ENCODE measurements at regions not wholly inside any gene's neighbourhood (a gene's known extent, or its start where the extent isn't known, plus 50 kb on each side); places are given as distances from the start of the nearest gene placed in this dataset.

DNA sequence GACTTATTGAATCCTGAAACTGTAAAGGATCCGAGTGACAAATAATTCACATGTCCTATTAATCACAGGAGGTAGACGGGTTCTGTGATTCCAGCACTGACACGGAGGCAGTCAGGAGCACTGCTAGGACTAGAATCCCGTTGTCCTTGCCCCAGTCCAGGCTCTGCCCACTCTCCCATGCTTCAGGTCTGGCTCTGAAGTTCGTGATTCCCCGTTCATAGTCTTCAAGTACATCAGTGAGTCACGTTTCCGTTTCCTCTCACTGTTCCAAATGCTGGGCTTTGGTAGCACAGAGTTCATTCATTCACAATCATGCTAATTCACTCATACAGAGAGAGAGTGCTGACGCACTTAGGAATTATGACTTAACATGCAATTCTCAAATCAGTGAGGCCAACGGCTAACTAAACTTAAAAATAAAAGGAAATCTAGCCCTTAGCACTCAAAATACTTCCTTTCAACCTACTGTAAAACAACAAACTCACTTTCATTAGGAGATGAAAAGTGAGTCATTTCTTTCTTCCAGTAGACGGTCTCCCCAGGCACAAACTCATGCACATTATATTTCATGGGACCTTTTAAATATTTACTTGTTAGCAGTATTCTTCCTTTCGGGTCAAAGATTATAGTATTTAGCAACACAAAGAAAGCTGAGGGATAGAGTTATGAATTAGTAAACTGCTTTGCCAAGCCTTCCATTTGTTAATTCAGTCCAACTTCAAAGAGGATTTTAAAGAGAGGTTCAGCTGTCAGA is 94.0 kb upstream of the NHSL1 start:
- peak overlapping the region; percentile 93 for H3K27ac Mint-ChIP-seq

DNA sequence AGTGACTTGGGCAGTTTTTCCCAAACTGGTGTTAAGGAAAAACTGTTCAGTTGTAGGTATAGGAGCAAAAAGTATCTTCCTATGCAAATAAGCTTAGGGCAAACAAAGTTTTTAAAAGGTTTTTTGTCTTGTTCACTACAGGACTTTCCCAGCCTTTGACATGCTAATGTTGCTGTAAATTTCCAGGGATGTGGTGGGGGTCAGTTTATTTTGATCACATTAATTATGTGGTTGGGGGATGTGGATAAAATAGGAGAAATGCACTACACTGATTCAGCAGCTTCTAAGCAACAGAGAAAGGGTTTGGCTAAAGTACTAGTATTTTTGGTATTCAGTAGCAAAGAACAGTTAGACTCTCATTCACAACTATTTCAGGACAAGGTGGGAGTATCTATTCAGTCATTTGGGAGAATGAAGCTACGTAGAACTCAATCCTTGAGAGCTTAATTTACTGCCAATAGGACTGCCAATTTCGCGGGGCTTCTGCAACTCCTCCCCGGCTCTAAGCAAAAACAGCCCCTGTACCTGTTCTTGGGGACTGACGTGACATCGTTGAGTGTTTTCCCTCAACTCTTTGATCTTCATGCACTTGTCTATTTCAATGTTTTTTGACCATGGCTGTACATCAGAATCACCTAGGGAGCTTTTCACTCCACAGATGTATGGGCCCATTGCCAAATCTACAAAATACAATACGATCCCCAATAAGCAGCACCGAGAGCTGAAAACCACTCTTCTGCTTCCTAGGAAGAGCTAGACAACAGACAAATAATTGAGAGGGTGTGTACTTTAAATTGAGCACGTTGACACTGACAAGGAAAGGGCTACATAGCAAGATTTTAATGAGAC is 94.8 kb upstream of the NHSL1 start:
- peaks cover 30% of the 10 kb centered on the region for H3K4me1 Mint-ChIP-seq
- no peaks in the 10 kb centered on the region for H3K27me3 Mint-ChIP-seq
- no peaks in the 10 kb centered on the region for H3K36me3 Mint-ChIP-seq
- no peaks in the 10 kb centered on the region for H3K9me3 Mint-ChIP-seq
- peak overlapping the region; percentile 93 for H3K27ac Mint-ChIP-seq
- no peak for DNase-seq
- H3K4me3 Mint-ChIP-seq = peak overlapping the region; percentile 77

More for the DNA sequence above, 94.0 kb upstream of the NHSL1 start:
- peak overlapping the region; percentile 77 for H3K4me3 Mint-ChIP-seq
- H3K27me3 Mint-ChIP-seq = no peaks in the 10 kb centered on the region
- DNase-seq = peak; percentile 37
- H3K36me3 Mint-ChIP-seq = no peaks in the 10 kb centered on the region
- peaks cover 34% of the 10 kb centered on the region for H3K4me1 Mint-ChIP-seq
- H3K9me3 Mint-ChIP-seq = no peaks in the 10 kb centered on the region

DNA sequence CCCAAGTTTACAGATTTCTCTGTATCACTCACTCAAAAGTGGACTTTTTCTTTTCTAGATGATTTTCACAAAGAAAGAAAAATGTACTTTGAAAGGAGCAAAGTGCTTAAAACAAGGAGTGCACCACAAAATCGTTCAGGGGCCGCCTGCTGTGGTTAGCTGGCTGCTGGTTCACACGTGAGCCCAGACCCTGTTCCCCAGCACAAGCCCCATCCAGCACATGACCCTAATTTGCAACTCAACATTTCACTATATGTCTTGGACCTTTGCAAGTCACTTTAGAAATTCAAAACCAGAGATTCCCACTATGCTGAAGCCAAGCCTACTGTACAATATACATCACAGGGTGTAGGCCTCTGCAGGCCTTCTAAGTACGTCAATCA is 95.5 kb upstream of the NHSL1 start:
- DNase-seq = no peak
- no peaks in the 10 kb centered on the region for H3K9me3 Mint-ChIP-seq
- H3K27ac Mint-ChIP-seq = no peak overlapping the region
- H3K4me1 Mint-ChIP-seq = peaks cover 30% of the 10 kb centered on the region
- no peaks in the 10 kb centered on the region for H3K36me3 Mint-ChIP-seq
- no peak overlapping the region for H3K4me3 Mint-ChIP-seq
- H3K27me3 Mint-ChIP-seq = no peaks in the 10 kb centered on the region

DNA sequence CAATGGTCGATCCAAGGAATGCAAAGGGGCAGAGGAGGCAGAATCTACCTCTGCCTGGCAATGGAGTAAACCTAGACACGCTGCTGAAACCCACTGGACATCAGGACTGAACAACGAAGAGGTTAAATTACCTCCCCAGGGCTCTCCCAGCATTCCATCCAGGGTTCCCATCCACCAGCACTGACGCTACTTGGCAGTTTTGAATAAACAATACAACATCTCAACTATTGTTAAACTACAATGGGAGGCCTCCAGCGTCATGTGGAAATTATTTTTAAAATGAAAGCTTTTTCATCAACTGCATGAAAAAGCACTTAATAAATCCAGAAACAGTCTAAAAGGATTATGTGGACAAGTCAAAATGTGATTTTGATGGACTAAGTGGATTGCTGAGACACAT is 96.8 kb upstream of the NHSL1 start:
- no peak for DNase-seq
- H3K36me3 Mint-ChIP-seq = no peaks in the 10 kb centered on the region
- peaks cover 30% of the 10 kb centered on the region for H3K4me1 Mint-ChIP-seq
- no peak overlapping the region for H3K4me3 Mint-ChIP-seq
- no peaks in the 10 kb centered on the region for H3K9me3 Mint-ChIP-seq
- H3K27ac Mint-ChIP-seq = no peak overlapping the region
- H3K27me3 Mint-ChIP-seq = no peaks in the 10 kb centered on the region

DNA sequence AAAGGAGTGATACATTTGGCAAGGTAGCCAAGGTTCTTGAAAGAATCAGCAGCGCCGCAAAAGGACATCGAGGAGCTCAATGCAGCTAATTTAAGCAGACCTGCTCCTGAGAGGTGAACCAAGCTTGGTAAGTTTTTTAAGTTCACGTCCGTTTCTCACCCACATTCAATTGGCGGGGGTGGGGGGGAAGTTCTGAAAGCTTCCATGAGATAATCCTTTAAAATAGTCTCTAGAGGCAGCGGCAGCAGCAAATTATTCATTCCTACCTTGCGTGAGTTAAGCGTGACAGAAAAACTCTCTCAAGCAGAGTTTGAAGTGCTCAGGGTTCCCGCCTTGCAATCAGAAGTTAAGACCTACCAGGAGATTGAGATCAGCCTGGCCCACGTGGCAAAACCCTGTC is 97.3 kb upstream of the NHSL1 start:
- Mint-ChIP-seq H3K36me3 (no peaks in the 10 kb centered on the region), H3K9me3 (no peaks in the 10 kb centered on the region), H3K27me3 (no peaks in the 10 kb centered on the region), H3K4me1 (peaks cover 27% of the 10 kb centered on the region), H3K27ac (no peak overlapping the region), H3K4me3 (no peak overlapping the region)
- no peak for DNase-seq

DNA sequence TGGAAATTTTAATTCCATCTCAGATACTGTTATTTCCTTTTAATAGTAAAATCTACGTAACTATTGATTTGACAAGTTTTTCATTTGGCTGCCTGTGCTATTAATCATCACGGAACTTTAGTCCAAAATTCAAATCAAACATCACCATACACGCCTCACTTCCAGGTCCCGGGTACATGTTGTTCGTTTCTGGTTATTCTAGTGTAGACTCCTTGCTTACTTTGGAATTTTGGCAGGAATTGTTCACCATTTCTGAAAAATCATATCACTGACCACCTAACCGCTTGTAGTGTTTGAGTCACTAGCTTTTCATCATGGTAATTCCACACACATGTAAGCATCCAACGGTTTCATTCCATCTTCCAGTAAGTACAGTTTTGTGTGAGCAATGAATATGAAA is 98.0 kb upstream of the NHSL1 start:
- H3K36me3 Mint-ChIP-seq = no peaks in the 10 kb centered on the region
- DNase-seq = no peak
- H3K4me1 Mint-ChIP-seq = peaks cover 23% of the 10 kb centered on the region
- no peak overlapping the region for H3K27ac Mint-ChIP-seq
- no peak overlapping the region for H3K4me3 Mint-ChIP-seq
- H3K27me3 Mint-ChIP-seq = peaks cover 3% of the 10 kb centered on the region
- H3K9me3 Mint-ChIP-seq = no peaks in the 10 kb centered on the region

DNA sequence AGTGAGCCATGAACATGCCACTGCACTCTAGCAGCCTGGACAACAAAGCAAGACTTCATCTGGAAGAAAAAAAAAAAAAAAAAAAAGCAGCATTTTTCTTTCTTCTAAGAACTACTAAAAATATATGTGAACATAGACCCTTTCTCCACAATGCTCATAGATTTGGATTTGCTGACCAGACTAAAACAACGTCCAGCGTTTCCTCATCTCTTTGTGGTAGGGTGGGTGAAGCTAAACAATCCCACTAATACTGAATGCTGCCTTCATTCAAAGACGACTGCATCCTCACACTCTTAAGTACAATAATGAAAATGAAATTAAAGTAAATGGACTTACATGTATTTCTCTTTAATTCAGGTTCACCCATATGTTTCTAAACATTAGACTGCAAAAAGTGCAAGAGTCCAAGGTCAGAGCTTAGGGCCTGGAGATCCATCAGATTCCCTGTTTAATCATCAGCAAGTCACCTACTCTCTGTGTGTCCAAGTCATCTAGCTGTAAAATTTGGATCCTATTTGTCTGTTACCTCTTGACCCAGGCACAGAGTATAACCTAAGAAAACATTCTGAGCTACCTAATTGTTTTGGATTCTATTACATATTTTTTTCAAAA is 99.4 kb upstream of the NHSL1 start:
- Mint-ChIP-seq H3K27ac (no peak overlapping the region), H3K9me3 (no peaks in the 10 kb centered on the region), H3K4me1 (peaks cover 9% of the 10 kb centered on the region), H3K4me3 (no peak overlapping the region), H3K36me3 (no peaks in the 10 kb centered on the region), H3K27me3 (peaks cover 17% of the 10 kb centered on the region)
- no peak for DNase-seq

DNA sequence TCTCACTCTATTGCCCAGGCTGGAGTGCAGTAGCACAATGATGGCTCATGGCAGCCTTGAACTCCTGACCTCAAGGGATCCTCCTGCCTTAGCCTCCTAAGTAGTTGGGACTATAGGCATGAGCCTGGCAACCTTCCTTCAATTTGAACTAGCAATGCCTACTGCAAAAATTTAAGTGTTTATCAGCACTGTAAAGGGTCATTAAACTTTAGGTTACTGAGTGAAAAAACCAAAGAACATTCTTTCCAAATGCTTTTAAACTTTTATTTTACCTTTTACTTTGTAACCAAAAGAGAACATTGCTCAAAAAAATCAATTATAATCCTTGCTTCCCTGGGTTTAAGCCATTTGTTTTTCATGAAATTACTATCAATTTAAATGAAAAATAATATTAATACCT is 101.0 kb upstream of the NHSL1 start:
- H3K27ac Mint-ChIP-seq = no peak overlapping the region
- H3K27me3 Mint-ChIP-seq = peaks cover 26% of the 10 kb centered on the region
- no peak overlapping the region for H3K4me3 Mint-ChIP-seq
- no peaks in the 10 kb centered on the region for H3K36me3 Mint-ChIP-seq
- H3K4me1 Mint-ChIP-seq = no peaks in the 10 kb centered on the region
- no peaks in the 10 kb centered on the region for H3K9me3 Mint-ChIP-seq
- DNase-seq = no peak

DNA sequence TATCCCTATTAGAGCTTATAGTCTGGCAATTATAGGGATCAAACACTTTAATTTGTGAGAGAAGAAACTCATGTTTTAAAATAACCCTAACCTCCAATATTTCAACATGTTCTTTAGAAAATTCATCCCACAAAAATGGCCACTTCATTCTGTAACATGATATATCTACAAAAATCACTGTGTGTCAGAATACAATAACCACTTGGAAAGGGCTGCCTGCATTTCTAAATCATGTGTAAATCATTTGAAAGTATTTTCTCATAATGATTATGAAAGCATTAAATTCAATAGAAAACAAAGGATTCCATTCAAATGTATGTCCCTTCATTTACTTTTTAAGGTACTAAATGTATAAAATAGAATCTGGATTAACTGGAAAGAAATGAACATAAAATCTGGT is 101.4 kb upstream of the NHSL1 start:
- Mint-ChIP-seq H3K27me3 (peaks cover 26% of the 10 kb centered on the region), H3K9me3 (no peaks in the 10 kb centered on the region), H3K4me3 (no peak overlapping the region), H3K4me1 (no peaks in the 10 kb centered on the region), H3K36me3 (no peaks in the 10 kb centered on the region), H3K27ac (no peak overlapping the region)
- no peak for DNase-seq

DNA sequence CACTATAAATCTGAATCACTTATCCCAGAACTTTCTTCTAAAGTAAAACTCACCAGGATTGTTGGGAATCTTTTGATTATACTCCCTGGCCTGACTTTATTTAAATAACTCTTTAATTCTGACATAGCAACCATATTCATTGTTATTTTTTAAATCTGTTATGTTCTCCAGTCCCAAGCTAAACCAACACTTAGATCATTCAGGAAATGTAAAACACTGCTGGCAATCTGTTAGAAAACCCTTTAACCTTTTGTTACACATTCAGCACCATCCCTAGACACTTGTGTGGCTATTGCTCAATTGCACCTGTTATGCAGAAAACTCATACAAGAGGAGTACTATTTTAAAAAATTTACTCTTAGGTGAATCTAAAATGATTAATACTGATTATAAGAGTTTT is 101.8 kb upstream of the NHSL1 start:
- Mint-ChIP-seq H3K4me1 (no peaks in the 10 kb centered on the region), H3K27ac (no peak overlapping the region), H3K9me3 (no peaks in the 10 kb centered on the region), H3K36me3 (no peaks in the 10 kb centered on the region), H3K4me3 (no peak overlapping the region), H3K27me3 (peaks cover 27% of the 10 kb centered on the region)
- no peak for DNase-seq

DNA sequence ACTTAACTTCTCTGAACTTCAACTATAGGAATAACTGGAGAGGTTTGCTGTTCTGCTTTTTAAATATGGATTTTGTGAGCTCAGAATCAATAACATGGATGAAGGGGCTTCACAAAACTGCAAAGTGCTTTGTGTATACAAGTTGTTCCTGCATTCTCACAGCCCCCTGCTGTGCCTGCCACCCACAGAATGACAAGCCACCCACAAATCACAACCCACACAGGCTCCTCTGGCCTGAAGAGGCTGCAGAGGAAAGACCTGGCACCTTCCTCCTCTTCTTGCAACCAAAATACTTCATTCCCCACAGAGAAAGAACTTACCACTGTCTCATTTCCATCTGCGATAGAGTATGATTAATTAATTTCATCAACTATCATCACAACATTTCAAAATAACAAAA is 106.7 kb upstream of the NHSL1 start:
- H3K4me3 Mint-ChIP-seq = no peak overlapping the region
- peaks cover 40% of the 10 kb centered on the region for H3K27me3 Mint-ChIP-seq
- H3K36me3 Mint-ChIP-seq = no peaks in the 10 kb centered on the region
- H3K9me3 Mint-ChIP-seq = no peaks in the 10 kb centered on the region
- no peak for DNase-seq
- no peak overlapping the region for H3K27ac Mint-ChIP-seq
- no peaks in the 10 kb centered on the region for H3K4me1 Mint-ChIP-seq

DNA sequence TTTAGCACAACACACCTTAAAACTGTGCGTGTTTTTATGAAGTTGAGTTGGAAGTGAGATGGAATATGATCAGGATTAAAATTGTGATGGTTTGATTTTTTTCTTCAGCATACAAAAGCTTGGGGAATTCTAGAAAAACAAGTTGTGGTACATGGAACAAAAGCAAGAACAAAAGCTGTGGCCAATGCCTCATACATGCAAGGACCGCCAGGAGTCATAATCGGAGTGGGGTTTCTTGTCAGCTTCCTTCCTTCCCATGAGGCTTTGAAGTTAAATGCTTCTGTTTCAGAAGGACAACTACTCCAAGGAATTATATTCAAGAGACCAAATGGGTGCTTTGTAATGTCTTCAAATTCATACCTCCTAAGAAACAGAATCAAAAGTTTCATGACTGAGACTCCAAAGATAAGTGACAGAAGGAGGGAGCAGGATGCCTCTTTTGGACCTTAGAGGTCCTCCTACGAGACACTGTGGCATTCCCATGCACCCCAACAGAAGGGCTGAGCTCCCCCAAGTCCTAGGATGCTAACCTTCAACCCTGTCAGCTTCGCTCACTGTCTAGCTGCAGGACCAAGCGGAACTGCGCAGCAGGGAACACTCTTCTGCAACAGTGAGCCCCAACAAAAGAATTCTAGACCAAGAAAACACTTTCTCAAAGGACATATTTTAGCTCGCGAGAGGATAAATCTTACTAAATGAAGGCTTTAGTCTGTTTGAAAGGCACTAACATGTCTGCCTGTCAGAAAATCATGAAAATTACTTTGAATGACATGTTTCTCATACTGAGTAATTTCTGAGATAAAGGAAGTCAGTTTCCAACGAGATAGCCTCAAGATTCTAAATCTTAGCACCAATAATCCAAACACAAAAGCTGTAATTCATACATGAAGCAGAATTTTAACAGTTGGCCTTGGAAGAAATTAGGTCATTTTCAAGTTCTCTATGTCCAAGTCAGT is 108.5 kb upstream of the NHSL1 start:
- H3K9me3 Mint-ChIP-seq = no peaks in the 10 kb centered on the region
- H3K36me3 Mint-ChIP-seq = no peaks in the 10 kb centered on the region
- H3K4me1 Mint-ChIP-seq = no peaks in the 10 kb centered on the region
- H3K27me3 Mint-ChIP-seq = peaks cover 32% of the 10 kb centered on the region
- no peak overlapping the region for H3K27ac Mint-ChIP-seq
- no peak for DNase-seq
- no peak overlapping the region for H3K4me3 Mint-ChIP-seq

DNA sequence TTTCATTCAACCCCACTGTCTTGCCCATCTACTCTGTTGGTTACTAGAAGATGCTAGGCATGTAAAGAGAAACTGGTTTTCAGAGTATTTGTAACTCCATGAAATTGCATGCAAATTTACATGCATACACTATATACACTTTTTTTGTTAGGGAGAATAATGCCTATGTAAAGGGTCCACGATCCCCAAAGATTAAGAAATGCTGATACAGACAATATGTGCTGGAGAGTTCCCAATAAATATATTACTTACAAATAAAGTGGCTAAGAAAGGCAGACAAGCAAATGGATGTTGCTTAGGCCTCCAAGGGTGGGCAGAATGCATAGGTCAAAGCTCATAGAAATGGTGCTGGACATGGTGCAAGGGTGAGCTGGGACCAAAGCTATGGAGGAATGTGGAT is 109.6 kb upstream of the NHSL1 start:
- H3K27ac Mint-ChIP-seq = no peak overlapping the region
- H3K4me1 Mint-ChIP-seq = no peaks in the 10 kb centered on the region
- no peak for DNase-seq
- H3K4me3 Mint-ChIP-seq = no peak overlapping the region
- H3K27me3 Mint-ChIP-seq = peaks cover 21% of the 10 kb centered on the region
- no peaks in the 10 kb centered on the region for H3K9me3 Mint-ChIP-seq
- H3K36me3 Mint-ChIP-seq = no peaks in the 10 kb centered on the region

DNA sequence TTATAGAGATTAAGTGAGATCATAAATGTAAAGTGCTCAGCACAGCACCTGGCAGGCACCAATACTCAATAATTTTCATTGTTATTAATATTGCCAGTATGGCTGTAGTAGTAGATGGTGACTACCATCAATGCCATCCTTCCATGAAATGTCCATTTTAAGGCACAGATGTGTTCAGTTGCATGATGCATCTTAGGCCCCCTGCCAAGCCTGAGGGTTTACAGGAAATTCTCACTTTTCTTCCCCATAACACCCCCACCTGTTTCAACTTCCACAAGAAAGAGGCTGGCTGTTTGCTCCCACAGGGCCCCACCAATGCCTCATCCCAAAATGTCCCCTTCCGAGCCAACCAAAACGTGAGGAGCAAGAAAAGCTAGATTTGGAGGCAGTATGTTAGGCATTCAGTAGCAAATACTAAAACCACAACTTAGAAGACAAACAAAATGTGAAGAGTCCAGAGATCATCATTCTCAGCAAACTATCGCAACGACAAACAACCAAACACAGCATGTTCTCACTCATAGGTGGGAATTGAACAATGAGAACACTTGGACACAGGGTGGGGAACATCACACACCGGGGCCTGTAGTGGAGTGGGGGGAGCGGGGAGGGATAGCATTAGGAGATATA is 110.6 kb upstream of the NHSL1 start:
- no peak overlapping the region for H3K27ac Mint-ChIP-seq

More for the DNA sequence above, 110.6 kb upstream of the NHSL1 start:
- Mint-ChIP-seq H3K4me3 (no peak overlapping the region), H3K9me3 (no peaks in the 10 kb centered on the region), H3K27me3 (peaks cover 18% of the 10 kb centered on the region), H3K36me3 (no peaks in the 10 kb centered on the region), H3K4me1 (no peaks in the 10 kb centered on the region)
- DNase-seq = no peak
